GM19238 (cell line): ENCODE measurements at regions not wholly inside any gene's neighbourhood (a gene's known extent, or its start where the extent isn't known, plus 50 kb on each side); places are given as distances from the start of the nearest gene placed in this dataset.
"Not testable (repeated sequence)": the region's sequence is repeated elsewhere in the genome, so short reads cannot be mapped to it uniquely, and the experiment has no call there.

Source experiments
- DNase-seq: peaks from one replicate; pipeline ENCODE4 v3.0.0; 2011; ENCODE audit warnings: low spot score; ENCODE audit not compliant: insufficient read length

- DNase-seq, result no peak
Observed at GRCh38 chr2:167380555-167380954, 492.3 kb downstream of the XIRP2 start.

GRCh38 chr2:167380094-167380493 lies 491.8 kb downstream of the XIRP2 start:
- DNase-seq, result no peak

GRCh38 chr2:167369083-167369482 lies 480.8 kb downstream of the XIRP2 start:
- no peak for DNase-seq

GRCh38 chr2:167368371-167368770 lies 480.1 kb downstream of the XIRP2 start:
- no peak for DNase-seq

GRCh38 chr2:167365216-167365615 lies 476.9 kb downstream of the XIRP2 start:
- DNase-seq, result no peak

GRCh38 chr2:167361426-167361825 lies 473.1 kb downstream of the XIRP2 start:
- no peak for DNase-seq

- no peak for DNase-seq
Observed at GRCh38 chr2:167355821-167356220, 467.5 kb downstream of the XIRP2 start.

GRCh38 chr2:167353605-167354280 lies 465.5 kb downstream of the XIRP2 start:
- DNase-seq, result no peak

- no peak for DNase-seq
Observed at GRCh38 chr2:167345559-167345958, 457.3 kb downstream of the XIRP2 start.

- DNase-seq, result no peak
Observed at GRCh38 chr2:167342769-167343168, 454.5 kb downstream of the XIRP2 start.

GRCh38 chr2:167340322-167340721 lies 452.0 kb downstream of the XIRP2 start:
- DNase-seq, result no peak

GRCh38 chr2:167336213-167336612 lies 447.9 kb downstream of the XIRP2 start:
- no peak for DNase-seq

GRCh38 chr2:167335541-167335992 lies 447.3 kb downstream of the XIRP2 start:
- DNase-seq, result no peak

- no peak for DNase-seq
Observed at GRCh38 chr2:167334146-167334742, 446.0 kb downstream of the XIRP2 start.

- DNase-seq, result no peak
Observed at GRCh38 chr2:167333245-167333644, 445.0 kb downstream of the XIRP2 start.

- no peak for DNase-seq
Observed at GRCh38 chr2:167332358-167332757, 444.1 kb downstream of the XIRP2 start.

GRCh38 chr2:167331636-167332232 lies 443.5 kb downstream of the XIRP2 start:
- no peak for DNase-seq

- not testable (repeated sequence) for DNase-seq
Observed at GRCh38 chr2:167328808-167329207, 440.5 kb downstream of the XIRP2 start.

- DNase-seq, result no peak
Observed at GRCh38 chr2:167322795-167323194, 434.5 kb downstream of the XIRP2 start.

GRCh38 chr2:167318581-167318980 lies 430.3 kb downstream of the XIRP2 start:
- no peak for DNase-seq

- DNase-seq, result no peak
Observed at GRCh38 chr2:167310442-167310841, 422.2 kb downstream of the XIRP2 start.
